Adrenal gland (tissue), 9 donors: ENCODE measurements at regions not wholly inside any gene's neighbourhood (a gene's known extent, or its start where the extent isn't known, plus 50 kb on each side); places are given as distances from the start of the nearest gene placed in this dataset.
"Not testable (repeated sequence)": the region's sequence is repeated elsewhere in the genome, so short reads cannot be mapped to it uniquely, and the experiment has no call there.

ENCODE experiments used
- DNase-seq, 7 donors: peaks; one replicate each; pipeline ENCODE4 v3.0.0-alpha.2; 2019 to 2020
- H3K27ac ChIP-seq, 5 donors: fragments of 200-600 bp; sonication (generic) in 4 of 5; 1 replicate in 3 of 5; 2 replicates in 2 of 5; pipeline versions ENCODE4 v1.5.1 to v1.8.0; 2016 to 2020; ENCODE audit warnings: mild to moderate bottlenecking in 1 of 5
- H3K27me3 ChIP-seq: fragments of 200-600 bp; 2 replicates; pipeline ENCODE4 v1.8.0; 2021
- H3K36me3 ChIP-seq, 2 donors: fragments of 200-600 bp; replicated peaks in 1 of 2; 1 replicate in 1 of 2; 2 replicates in 1 of 2; pipeline versions ENCODE4 v1.5.1 to v1.8.0; 2018 to 2022
- H3K4me1 ChIP-seq, 2 donors: fragments of 200-600 bp; replicated peaks in 1 of 2; 1 replicate in 1 of 2; 2 replicates in 1 of 2; pipeline versions ENCODE4 v1.5.1 to v1.8.0; 2018 to 2021
- H3K4me3 ChIP-seq, 4 donors: fragments of 200-600 bp; sonication (generic) in 3 of 4; one replicate each; pipeline ENCODE4 v1.5.1; 2016 to 2018
- H3K9me3 ChIP-seq, 3 donors: fragments of 200-600 bp; sonication (generic) in 1 of 3; replicated peaks in 1 of 3; 1 replicate in 2 of 3; 2 replicates in 1 of 3; pipeline versions ENCODE4 v1.5.1 to v1.8.0; 2016 to 2021
- POLR2A ChIP-seq, 2 donors: fragments of 450-650 bp; IDR thresholded peaks; one replicate each; pipeline ENCODE4 v1.6.1; 2017; ENCODE audit warnings: antibody characterized with exemption in 2 of 2, mild to moderate bottlenecking in 2 of 2, moderate library complexity in 1 of 2
- WGBS, 4 donors: extraction: QIAGEN DNeasy Blood & Tissue Kit in 2 of 4; methylation state at CpG; one replicate each; pipeline versions ENCODE4 v1.1.5 to v1.1.7; 2013 to 2017; 5-methylcytosine and 5-hydroxymethylcytosine counted together
- intact Hi-C, 2 donors: fragments of 100-400 bp; cut with DNase I; formaldehyde crosslinking; loops; one replicate each; pipeline versions ENCODE4 v1.14.1 to v1.15.0; 2022 to 2023
- TF ChIP-seq, protein P1 (sequence below), 6 experiments: fragments of 450-650 bp in 4 of 6; fragments of 200-600 bp in 2 of 6; sonication (generic) in 1 of 6; IDR thresholded peaks; 1 replicate in 5 of 6; 2 replicates in 1 of 6; pipeline versions ENCODE4 v1.5.1 to v1.8.0; 2016 to 2021; ENCODE audit warnings: antibody characterized with exemption in 6 of 6, mild to moderate bottlenecking in 2 of 6, moderate library complexity in 1 of 6
- donor health status: healthy with polysubstance abuse.
- donor health status: Bipolar disorder and iron deficiency.
- donor health status: DM: yes; HTN: yes; CAD: no.
- donor health status: DM: no; HTN: no; CAD: no.
- donor health status: DM: no; HTN: no; CAD: no.

DNA sequence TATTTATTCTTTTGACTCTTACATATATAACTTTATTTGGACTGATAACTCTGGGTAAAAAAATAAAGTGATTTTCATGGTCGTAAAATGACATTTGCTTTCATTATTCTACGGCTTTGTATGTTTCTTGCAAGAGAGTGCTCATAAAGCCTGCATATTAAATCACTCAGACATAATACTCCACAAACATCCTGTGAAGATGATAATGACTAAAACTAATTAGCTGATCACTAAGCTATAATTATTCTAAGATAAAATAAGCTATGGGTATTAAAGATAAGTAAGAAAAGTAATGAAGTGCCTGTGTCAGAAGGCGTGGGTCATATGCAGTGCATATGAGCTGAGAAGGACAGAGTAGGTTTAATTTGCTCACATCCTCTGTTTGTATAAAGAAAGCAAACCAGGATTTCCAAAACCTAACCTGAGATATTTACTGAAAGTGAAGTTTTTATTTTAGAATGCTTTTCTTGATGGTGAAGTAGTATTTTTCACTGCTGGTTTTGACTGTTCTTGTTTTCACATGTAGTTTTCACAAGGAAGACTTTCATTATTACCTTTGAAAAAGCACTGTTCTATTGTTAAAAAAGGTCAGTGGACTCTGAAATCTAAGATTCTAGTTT lies 278.8 kb downstream of the AMY1C start:
- no peaks in the 10 kb centered on the region for H3K4me1 ChIP-seq
- no peaks in the 10 kb centered on the region for H3K36me3 ChIP-seq
- H3K27ac ChIP-seq: no peak overlapping the region
- TF ChIP-seq, protein P1, sequence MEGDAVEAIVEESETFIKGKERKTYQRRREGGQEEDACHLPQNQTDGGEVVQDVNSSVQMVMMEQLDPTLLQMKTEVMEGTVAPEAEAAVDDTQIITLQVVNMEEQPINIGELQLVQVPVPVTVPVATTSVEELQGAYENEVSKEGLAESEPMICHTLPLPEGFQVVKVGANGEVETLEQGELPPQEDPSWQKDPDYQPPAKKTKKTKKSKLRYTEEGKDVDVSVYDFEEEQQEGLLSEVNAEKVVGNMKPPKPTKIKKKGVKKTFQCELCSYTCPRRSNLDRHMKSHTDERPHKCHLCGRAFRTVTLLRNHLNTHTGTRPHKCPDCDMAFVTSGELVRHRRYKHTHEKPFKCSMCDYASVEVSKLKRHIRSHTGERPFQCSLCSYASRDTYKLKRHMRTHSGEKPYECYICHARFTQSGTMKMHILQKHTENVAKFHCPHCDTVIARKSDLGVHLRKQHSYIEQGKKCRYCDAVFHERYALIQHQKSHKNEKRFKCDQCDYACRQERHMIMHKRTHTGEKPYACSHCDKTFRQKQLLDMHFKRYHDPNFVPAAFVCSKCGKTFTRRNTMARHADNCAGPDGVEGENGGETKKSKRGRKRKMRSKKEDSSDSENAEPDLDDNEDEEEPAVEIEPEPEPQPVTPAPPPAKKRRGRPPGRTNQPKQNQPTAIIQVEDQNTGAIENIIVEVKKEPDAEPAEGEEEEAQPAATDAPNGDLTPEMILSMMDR (IDR thresholded peaks at IDR 0.05): no peak
- TF ChIP-seq POLR2A (IDR thresholded peaks at IDR 0.05): no peak
- DNase-seq: no peak
- H3K9me3 ChIP-seq: no peaks in the 10 kb centered on the region
- no peaks in the 10 kb centered on the region for H3K27me3 ChIP-seq
- H3K4me3 ChIP-seq: no peak overlapping the region
- intact Hi-C loops: no loop called here
- WGBS, 4 donors: 53 to 63% (median 58%) methylated on average over 3 of the region's 3 CpGs

DNA sequence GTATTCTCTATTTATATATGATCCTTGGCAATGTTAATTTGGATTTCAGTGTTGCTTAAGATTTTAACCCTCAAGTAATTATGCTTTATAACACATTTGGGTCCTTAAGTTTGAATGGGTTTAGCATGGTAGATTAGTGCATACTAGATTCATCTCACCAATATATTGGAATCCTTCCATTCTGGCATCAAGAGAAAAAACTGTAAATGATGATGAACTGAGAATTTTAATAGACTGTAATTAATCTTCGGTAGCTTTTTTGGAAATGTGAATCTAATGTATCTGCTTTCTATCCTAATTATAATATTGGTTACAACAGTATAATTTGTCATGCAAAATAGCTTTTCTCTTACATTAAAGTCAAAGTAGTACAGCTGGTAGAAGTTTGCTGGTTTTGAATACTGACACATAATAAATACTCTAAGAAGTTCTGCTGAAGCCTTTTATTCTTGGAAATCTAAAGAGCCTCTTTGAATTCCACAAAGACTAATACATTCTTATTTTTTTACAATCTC lies 279.8 kb downstream of the AMY1C start:
- intact Hi-C loops: no loop called here
- no peak overlapping the region for H3K27ac ChIP-seq
- H3K4me3 ChIP-seq: no peak overlapping the region
- no peaks in the 10 kb centered on the region for H3K27me3 ChIP-seq
- no peak for TF ChIP-seq POLR2A (IDR thresholded peaks at IDR 0.05)
- TF ChIP-seq, protein P1 (IDR thresholded peaks at IDR 0.05): no peak
- H3K9me3 ChIP-seq: no peaks in the 10 kb centered on the region
- 79 to 87% (median 84%) methylated on average over 1 of the region's 1 CpG for WGBS, 4 donors
- H3K36me3 ChIP-seq: no peaks in the 10 kb centered on the region
- H3K4me1 ChIP-seq: no peaks in the 10 kb centered on the region
- no peak for DNase-seq

DNA sequence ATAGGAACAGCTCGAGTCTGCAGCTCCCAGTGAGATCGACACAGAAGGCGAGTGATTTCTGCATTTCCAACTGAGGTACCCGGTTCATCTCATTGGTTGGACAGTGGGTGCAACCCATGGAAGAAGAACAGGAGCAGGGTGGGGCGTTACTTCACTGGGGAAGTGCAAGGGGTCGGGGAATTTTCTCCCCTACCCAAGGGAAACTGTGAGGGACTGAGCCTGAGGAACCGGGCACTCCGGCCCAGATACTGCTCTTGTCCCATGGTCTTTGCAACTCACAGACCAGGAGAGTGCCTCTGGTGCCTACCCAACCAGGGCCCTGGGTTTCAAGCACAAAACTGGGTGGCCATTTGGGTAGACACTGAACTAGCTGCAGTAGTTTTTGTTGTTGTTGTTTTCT lies 307.1 kb downstream of the AMY1C start:
- no peaks in the 10 kb centered on the region for H3K9me3 ChIP-seq
- 63 to 86% (median 71%) methylated on average over 6 to 8 of the region's 8 CpGs for WGBS, 4 donors
- H3K36me3 ChIP-seq: no peaks in the 10 kb centered on the region
- H3K4me3 ChIP-seq: no peak overlapping the region
- no peaks in the 10 kb centered on the region for H3K27me3 ChIP-seq
- no peaks in the 10 kb centered on the region for H3K4me1 ChIP-seq
- H3K27ac ChIP-seq: no peak overlapping the region
- no peak for TF ChIP-seq POLR2A (IDR thresholded peaks at IDR 0.05)
- TF ChIP-seq, protein P1 (IDR thresholded peaks at IDR 0.05): no peak
- intact Hi-C loops: no loop called here
- DNase-seq: no peak

DNA sequence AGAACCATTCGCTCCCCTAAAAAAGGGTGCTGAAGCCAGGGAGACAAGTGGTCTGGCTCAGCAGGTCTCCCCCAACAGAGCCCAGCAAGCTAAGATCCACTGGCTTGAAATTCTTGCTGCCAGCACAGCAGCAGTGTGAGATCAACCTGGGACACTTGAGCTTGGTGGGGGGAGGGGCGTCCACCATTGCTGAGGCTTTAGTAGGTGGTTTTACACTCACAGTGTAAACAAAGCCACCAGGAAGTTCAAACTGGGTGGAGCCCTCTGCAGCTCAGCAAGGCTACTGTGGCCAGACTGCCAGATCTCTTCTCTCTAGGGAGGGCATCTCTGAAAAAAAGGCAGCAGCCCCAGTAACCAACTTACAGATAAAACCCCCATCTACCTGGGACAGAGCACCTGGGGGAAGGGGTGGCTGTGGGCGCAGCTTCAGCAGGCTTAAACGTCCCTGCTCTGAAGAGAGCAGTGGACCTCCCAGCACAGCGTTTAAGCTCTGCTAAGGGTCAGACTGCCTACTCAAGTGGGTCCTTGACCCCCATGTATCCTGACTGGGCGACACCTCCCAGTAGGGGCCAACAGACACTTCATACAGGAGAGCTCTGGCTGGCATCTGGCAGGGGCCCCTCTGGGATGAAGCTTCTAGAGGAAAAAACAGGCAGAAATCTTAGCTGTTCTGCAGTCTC lies 307.7 kb downstream of the AMY1C start:
- H3K4me3 ChIP-seq, H3K4me1 ChIP-seq, intact Hi-C loops, H3K27me3 ChIP-seq, DNase-seq, H3K9me3 ChIP-seq, H3K27ac ChIP-seq, H3K36me3 ChIP-seq: not testable (repeated sequence)
- WGBS, 4 donors: 54 to 63% (median 56%) methylated on average over 3 to 6 of the region's 6 CpGs

DNA sequence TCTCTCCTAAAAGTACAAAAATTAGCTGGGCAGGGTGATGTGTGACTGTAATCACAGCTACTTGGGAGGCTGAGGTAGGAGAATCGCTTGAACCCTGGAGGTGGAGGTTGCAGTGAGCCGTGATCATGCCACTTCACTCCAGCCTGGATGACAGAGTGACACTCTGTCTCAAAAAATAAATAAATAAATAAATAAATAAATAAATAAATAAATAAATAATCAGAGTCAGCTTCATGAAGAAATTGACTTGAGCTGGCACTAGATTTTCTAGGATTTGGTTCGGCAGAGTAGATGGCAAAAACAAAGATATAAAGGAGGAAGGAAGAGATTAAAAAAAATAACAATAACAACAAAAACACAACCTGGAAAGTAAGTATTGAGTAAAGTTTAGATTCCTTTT lies 311.9 kb downstream of the AMY1C start:
- DNase-seq, H3K27ac ChIP-seq, H3K9me3 ChIP-seq, H3K4me1 ChIP-seq, H3K4me3 ChIP-seq, H3K36me3 ChIP-seq, H3K27me3 ChIP-seq, intact Hi-C loops: not testable (repeated sequence)
- 81 to 91% (median 85%) methylated on average over 3 of the region's 3 CpGs for WGBS, 4 donors
